ENCODE measurements at regions not wholly inside any gene's neighbourhood (a gene's known extent, or its start where the extent isn't known, plus 50 kb on each side); places are given as distances from the start of the nearest gene placed in this dataset.

- DNase-seq, result no peak
- intact Hi-C loops (cut with micrococcal nuclease), result no loop called here
- Histone ChIP-seq H3K27ac (replicated peaks) (no peak overlapping the region), H3K4me3 (no peak overlapping the region), H3K27me3 (ENCODE audit: low read depth) (peaks cover 90% of the 10 kb centered on the region), H3K36me3 (no peaks in the 10 kb centered on the region), H3K4me1 (no peaks in the 10 kb centered on the region), H3K9me3 (replicated peaks) (no peaks in the 10 kb centered on the region)
- no peak for TF ChIP-seq CTCF (IDR thresholded peaks at IDR 0.05; ENCODE audit: borderline replicate concordance)
Observed at GRCh38 chr21:35113064-35113463, 64.0 kb upstream of the RUNX1 start.

GRCh38 chr21:35111321-35111930 lies 62.3 kb upstream of the RUNX1 start:
- Histone ChIP-seq H3K9me3 (replicated peaks) (no peaks in the 10 kb centered on the region), H3K4me3 (no peak overlapping the region), H3K27me3 (ENCODE audit: low read depth) (peaks cover 82% of the 10 kb centered on the region), H3K36me3 (no peaks in the 10 kb centered on the region), H3K27ac (replicated peaks) (no peak overlapping the region), H3K4me1 (peaks cover 3% of the 10 kb centered on the region)
- TF ChIP-seq CTCF (IDR thresholded peaks at IDR 0.05; ENCODE audit: borderline replicate concordance), result no peak
- no peak for DNase-seq
- intact Hi-C loops (cut with micrococcal nuclease), result no loop called here

GRCh38 chr21:35108887-35109286 lies 59.8 kb upstream of the RUNX1 start:
- H3K36me3 ChIP-seq, result no peaks in the 10 kb centered on the region
- H3K4me3 ChIP-seq, result no peak overlapping the region
- no peak overlapping the region for H3K27ac ChIP-seq (replicated peaks)
- peaks cover 81% of the 10 kb centered on the region for H3K27me3 ChIP-seq (ENCODE audit: low read depth)
- intact Hi-C loops (cut with micrococcal nuclease), result no loop called here
- no peak for TF ChIP-seq CTCF (IDR thresholded peaks at IDR 0.05; ENCODE audit: borderline replicate concordance)
- no peaks in the 10 kb centered on the region for H3K9me3 ChIP-seq (replicated peaks)
- DNase-seq, result no peak
- peaks cover 8% of the 10 kb centered on the region for H3K4me1 ChIP-seq

GRCh38 chr21:35107520-35107919 lies 58.4 kb upstream of the RUNX1 start:
- Histone ChIP-seq H3K9me3 (replicated peaks) (no peaks in the 10 kb centered on the region), H3K27me3 (ENCODE audit: low read depth) (peaks cover 83% of the 10 kb centered on the region), H3K4me1 (peaks cover 8% of the 10 kb centered on the region), H3K36me3 (no peaks in the 10 kb centered on the region), H3K4me3 (no peak overlapping the region), H3K27ac (replicated peaks) (no peak overlapping the region)
- TF ChIP-seq CTCF (IDR thresholded peaks at IDR 0.05; ENCODE audit: borderline replicate concordance), result no peak
- intact Hi-C loops (cut with micrococcal nuclease), result no loop called here
- no peak for DNase-seq

GRCh38 chr21:35106246-35106835 lies 57.2 kb upstream of the RUNX1 start:
- H3K27ac ChIP-seq (replicated peaks), result no peak overlapping the region

More at GRCh38 chr21:35106246-35106835, 57.2 kb upstream of the RUNX1 start:
- H3K4me3 ChIP-seq, result no peak overlapping the region
- H3K9me3 ChIP-seq (replicated peaks), result no peaks in the 10 kb centered on the region
- intact Hi-C loops (cut with micrococcal nuclease), result no loop called here
- peaks cover 8% of the 10 kb centered on the region for H3K4me1 ChIP-seq
- no peak for DNase-seq
- no peaks in the 10 kb centered on the region for H3K36me3 ChIP-seq
- peaks cover 78% of the 10 kb centered on the region for H3K27me3 ChIP-seq (ENCODE audit: low read depth)
- no peak for TF ChIP-seq CTCF (IDR thresholded peaks at IDR 0.05; ENCODE audit: borderline replicate concordance)

All from left ventricle myocardium inferior (tissue), 1 donor.